GM18870 (cell line): ENCODE measurements at regions not wholly inside any gene's neighbourhood (a gene's known extent, or its start where the extent isn't known, plus 50 kb on each side); places are given as distances from the start of the nearest gene placed in this dataset.
"Not testable (repeated sequence)": the region's sequence is repeated elsewhere in the genome, so short reads cannot be mapped to it uniquely, and the experiment has no call there.

Experiments
- ATAC-seq: cut with Tn5 transposase; IDR thresholded peaks from one replicate; pipeline ENCODE4 v1.9.1; 2021; ENCODE audit warnings: moderate library complexity; ENCODE audit not compliant: unreplicated experiment

GRCh38 chr12:23236066-23236780, 611.3 kb downstream of the ETNK1 start:
- no peak for ATAC-seq

- no peak for ATAC-seq
These were observed 611.8 kb downstream of the ETNK1 start for GRCh38 chr12:23236811-23237210.

- no peak for ATAC-seq
These were observed 613.2 kb downstream of the ETNK1 start for GRCh38 chr12:23238190-23238589.

- no peak for ATAC-seq
These were observed 614.0 kb downstream of the ETNK1 start for GRCh38 chr12:23238957-23239356.

- ATAC-seq: no peak
These were observed 620.2 kb downstream of the ETNK1 start for GRCh38 chr12:23245186-23245585.

- ATAC-seq: no peak
These were observed 628.2 kb downstream of the ETNK1 start for GRCh38 chr12:23253191-23253590.

GRCh38 chr12:23253910-23254309, 628.9 kb downstream of the ETNK1 start:
- ATAC-seq: not testable (repeated sequence)

- ATAC-seq: no peak
These were observed 634.6 kb downstream of the ETNK1 start for GRCh38 chr12:23259558-23259957.

- no peak for ATAC-seq
These were observed 637.7 kb downstream of the ETNK1 start for GRCh38 chr12:23262670-23263069.

GRCh38 chr12:23277831-23278230, 652.9 kb downstream of the ETNK1 start:
- ATAC-seq: no peak

- no peak for ATAC-seq
These were observed 656.3 kb downstream of the ETNK1 start for GRCh38 chr12:23281295-23281694.

- ATAC-seq: no peak
These were observed 657.7 kb downstream of the ETNK1 start for GRCh38 chr12:23282701-23283100.

- ATAC-seq: not testable (repeated sequence)
These were observed 661.0 kb downstream of the ETNK1 start for GRCh38 chr12:23285764-23286530.

GRCh38 chr12:23290627-23291330, 658.7 kb downstream of the SOX5 start:
- no peak for ATAC-seq

GRCh38 chr12:23303220-23303619, 646.2 kb downstream of the SOX5 start:
- no peak for ATAC-seq

GRCh38 chr12:23303821-23304220, 645.6 kb downstream of the SOX5 start:
- no peak for ATAC-seq

GRCh38 chr12:23333938-23334337, 615.5 kb downstream of the SOX5 start:
- ATAC-seq: no peak

GRCh38 chr12:23335593-23335992, 613.9 kb downstream of the SOX5 start:
- ATAC-seq: no peak

- no peak for ATAC-seq
These were observed 612.3 kb downstream of the SOX5 start for GRCh38 chr12:23337213-23337612.

- ATAC-seq: no peak
These were observed 609.1 kb downstream of the SOX5 start for GRCh38 chr12:23340351-23340750.

GRCh38 chr12:23342407-23342806, 607.1 kb downstream of the SOX5 start:
- no peak for ATAC-seq

- no peak for ATAC-seq
These were observed 599.9 kb downstream of the SOX5 start for GRCh38 chr12:23349564-23349963.
